GM19438 (cell line): ENCODE measurements at regions not wholly inside any gene's neighbourhood (a gene's known extent, or its start where the extent isn't known, plus 50 kb on each side); places are given as distances from the start of the nearest gene placed in this dataset.

Experiments
- ATAC-seq: cut with Tn5 transposase; IDR thresholded peaks from one replicate; pipeline ENCODE4 v1.9.1; 2021; ENCODE audit warnings: low read depth; ENCODE audit not compliant: unreplicated experiment

DNA sequence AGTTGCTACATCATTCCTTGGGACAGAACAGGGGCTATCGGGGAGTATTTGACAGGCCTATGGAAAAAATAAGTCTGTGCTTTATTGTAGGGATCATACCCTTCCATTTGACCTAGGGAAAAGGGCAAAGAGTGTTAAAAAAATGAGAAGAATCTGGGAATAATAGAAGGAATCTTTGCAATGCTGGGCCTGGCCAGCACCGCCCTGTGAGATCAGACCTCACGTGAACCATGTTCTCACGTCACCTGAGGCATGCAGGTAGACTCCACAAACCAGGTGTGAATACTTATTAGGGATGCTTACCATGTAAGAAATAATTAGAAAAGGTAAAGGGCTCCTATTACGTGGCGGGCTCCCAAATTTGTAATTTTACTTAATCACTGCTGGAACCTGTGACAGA, 177.5 kb upstream of the GATA6 start:
- no peak for ATAC-seq

DNA sequence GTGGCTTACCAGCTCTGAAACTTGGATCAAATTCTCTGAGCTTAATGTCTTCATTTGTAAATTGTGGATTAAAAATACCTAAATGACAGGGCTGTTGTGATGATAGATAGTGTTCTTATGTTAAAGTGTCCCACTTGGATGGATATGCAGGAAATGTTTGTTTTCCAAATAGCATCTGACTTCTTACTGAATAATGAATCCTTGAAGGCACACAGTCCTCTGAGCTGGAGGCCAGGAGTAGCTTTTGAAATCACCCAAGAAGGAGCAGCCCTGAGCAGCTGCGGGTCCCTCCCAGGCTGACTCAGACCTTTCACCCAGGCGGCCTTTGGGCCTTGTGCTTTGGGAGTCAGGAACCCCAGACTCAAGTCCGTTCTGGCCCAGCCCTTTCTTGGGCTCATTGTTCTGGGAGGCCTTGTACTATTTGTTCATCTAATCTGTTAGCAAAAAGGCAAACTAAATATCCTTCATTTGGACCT, 173.0 kb upstream of the GATA6 start:
- no peak for ATAC-seq

DNA sequence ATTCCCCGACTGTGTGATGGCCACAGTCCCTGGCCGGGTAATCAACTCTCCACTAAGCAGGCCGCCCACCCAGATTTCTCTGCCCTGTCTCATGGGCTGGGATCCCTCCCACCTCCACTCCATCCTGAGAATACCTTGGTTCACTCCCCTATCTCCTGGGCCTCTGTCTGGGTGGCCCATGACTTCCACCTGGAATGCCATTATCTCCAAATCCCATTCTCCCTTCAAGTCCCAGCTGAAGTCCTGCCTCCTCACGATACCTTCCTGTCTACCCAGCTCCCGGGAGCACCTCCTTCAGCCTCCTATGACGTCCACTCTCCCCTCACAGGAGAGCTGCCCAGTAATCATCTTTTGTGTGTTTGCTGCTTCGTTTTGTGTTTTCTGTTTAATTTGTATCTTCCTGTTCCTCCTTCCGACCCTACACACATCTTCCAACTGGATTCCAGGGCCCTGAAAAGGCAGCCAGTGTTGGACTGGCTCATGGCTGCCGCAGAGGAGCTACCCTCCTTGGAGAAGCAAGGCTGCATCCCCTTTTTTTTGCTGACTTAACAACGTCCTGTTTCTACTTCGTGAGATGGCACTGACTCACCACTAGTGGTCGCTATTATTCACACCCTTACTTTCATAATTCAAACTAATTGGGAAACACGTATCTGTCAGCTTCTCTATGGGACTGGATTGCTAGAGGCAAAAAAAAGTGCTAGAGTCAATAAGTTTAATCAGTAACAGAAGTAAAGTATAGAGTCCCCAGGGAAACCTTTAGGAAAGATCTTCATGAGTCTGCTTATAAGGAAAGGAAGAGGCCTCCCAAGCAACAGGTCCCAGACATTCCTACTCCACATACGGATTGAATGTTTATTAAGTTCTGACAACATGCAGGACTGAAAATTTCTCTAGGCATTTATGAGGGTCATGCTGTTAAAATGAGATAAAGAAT, 171.9 kb upstream of the GATA6 start:
- no peak for ATAC-seq

DNA sequence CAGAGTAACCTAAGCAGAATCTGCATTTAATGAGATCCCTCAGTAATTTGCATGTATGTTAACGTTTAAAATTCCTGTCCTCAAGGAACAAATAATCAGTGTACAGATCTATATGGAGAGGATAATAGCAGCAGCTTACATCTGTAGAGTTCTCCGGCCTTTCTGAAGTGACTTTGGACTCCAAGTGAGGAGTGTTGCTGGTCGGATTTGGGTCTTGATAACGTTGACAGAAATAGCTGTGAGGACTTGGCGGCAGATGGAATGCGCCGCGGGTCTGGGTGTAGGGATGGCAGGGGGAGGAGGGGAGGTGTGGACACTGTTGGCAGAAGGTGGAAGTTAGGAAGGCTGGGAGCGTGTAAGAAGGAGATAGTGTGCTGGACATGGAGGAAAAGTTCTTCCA, 170.9 kb upstream of the GATA6 start:
- ATAC-seq, result no peak

DNA sequence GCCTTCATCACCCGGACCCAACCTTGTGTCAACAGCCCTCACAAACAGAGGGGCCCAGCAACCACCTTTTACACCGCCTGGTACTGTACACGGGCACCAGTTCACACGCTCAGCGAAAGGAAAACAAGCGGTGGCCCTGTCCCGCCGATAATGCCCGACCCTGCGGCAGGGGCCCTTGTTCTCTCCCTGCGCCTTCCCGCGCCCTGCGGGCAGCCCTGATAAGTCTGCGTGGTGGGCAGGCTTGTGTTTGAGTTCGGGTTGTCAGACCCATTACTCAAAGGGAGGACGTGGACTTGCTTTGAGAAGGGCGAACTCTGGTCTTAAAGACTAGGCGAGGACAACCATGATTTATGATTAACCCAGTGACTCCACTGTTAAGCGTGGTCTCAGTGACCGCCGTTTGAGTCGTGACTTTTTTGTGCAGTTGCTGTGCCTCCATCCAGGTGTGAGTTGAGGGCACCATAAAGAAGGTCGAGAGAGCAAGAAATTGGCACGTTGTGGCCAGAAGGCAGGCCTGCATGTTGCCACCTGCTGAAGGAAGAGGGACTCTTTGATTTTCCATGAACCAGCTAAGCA, 167.4 kb upstream of the GATA6 start:
- ATAC-seq, result no peak

DNA sequence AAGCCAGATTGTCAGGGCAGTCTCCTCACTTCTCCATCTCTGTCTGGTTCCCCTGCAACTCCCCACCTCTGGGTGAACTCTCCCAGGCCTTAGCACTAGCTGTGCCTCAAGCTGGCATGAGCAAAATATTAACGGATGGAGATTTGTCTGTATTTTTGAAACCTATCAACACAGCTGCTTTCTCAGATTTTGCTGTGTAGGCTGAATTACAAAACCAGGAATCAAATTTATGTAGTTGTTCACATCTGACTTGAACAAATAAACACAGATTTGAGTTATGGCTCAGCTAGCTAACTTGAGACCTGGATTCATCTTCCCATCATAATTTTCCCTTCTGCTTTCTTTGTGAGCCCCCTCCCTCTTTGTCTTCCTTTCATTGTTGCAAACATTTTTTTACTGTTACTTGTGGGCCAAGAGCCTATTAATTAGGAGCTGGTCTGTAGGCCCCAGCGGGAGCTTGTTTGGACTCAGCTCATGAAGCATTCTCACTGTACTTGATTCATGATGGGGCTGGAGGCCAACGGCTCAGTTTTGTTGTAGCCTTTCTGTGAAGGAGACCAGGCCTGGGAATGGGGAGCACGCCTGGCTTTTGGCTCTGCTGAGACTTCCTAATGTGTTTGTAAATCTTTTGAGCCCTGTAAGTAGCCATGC, 164.1 kb upstream of the GATA6 start:
- ATAC-seq, result no peak

DNA sequence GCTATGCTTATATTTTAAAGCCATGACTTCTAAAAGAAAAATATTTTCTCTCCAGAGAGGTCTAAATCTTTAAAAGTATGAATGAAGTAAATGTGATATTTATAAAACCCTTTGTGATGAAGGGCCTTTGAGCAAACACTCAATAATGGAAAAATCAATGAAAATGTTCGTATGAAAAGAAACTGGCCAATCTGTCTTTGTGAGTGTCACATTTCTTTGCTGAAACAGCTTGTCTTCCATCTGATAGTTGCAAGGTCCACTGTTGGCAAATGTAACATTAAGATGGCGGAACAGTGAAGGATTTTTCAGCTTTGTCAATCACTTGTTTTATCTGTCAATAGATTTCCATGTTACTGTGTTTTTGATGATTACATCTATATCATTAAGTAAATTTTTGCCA, 162.9 kb upstream of the GATA6 start:
- no peak for ATAC-seq

DNA sequence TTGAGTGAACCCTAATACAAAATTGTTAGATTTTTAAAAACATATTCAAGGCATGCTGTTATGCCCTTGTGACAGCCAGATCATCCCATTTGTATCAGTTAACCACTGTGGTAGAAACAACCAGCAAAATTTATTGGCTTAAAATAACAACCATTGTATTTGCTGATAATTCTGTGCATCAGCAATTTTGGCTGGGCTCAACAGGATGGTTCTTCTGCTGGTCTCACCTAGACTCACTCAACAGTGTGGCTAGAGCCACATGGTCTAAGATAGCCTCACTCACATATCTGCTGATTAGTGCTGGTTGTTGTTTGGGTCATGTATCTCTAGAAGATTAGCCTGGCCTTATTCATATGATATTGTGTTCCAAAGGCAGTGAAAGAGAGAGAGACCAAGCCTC, 160.1 kb upstream of the GATA6 start:
- no peak for ATAC-seq

DNA sequence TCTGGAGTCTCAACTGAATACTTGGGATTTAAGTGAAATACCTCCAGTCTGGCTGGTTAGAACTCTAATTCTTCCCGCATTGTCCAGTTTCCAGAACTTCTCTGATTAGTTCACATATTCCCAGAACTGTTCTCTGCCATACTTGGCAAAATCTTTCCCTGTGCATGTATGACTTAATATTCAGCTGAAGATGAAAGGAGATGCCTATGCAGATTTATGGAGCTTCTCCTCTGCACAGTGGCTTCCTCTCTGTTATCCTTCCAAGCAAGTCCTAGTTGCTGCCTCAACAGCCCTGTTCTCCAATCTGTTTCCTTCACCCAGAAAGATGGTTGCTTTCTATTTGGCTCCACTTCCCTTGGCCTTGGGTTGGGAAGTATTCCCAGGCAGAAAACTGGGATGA, 155.4 kb upstream of the GATA6 start:
- ATAC-seq, result no peak

DNA sequence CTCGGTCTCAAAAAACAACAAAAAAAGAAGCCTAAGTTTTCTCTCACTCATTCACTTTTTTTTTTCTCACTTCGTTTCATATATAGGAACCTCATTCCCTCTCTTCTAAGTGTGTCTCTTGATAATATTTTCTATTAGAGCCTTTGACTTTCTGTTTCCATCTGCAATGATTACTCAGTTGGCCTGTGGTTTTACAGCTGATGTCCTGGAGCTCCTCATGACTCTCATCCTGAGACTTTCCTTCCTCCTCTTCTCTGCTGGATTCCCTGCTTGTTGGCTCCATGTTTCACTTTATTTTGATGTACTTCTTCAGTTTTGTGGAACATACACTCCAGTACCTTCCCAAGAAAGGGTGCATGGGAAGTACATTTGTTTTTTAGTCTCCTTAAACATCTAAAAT, 154.2 kb upstream of the GATA6 start:
- ATAC-seq, result no peak

DNA sequence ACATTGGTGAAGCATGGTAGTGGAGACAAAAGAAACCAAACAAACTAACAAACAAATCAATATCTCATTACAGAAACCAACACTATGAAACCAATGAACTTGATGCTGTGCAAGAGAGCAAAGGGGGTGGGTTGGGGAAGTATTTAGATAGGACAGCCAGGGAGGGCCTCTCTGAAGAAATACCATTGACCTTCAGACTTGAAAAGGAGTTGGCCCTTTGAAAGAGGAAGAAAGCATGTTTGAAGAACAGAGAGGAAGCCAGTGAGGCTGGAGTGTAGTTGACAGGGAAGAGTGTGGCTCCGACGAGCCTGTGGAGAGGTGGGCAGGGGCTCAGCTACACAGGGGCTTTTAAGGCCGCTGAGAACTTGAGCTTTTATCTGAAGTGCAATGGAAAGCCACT, 151.0 kb upstream of the GATA6 start:
- ATAC-seq, result no peak

DNA sequence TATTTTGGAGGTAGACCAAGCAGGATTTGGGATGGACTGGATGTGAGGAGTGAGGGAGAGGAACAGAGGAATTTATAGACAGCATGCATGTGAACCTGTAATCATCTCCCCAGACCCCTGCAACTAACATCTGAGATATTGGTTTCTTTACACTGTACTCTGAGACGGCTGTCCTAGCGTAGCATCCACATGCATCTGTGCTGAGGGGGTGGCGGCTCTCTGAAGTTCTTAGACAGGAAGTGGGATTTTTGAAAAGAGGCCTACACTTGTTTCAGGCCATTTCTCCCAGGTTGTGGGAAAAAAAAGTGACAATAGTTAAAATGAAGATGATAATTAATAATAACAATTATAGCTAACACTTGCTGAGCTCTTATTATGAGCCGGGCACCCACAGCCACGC, 150.2 kb upstream of the GATA6 start:
- ATAC-seq, result no peak

DNA sequence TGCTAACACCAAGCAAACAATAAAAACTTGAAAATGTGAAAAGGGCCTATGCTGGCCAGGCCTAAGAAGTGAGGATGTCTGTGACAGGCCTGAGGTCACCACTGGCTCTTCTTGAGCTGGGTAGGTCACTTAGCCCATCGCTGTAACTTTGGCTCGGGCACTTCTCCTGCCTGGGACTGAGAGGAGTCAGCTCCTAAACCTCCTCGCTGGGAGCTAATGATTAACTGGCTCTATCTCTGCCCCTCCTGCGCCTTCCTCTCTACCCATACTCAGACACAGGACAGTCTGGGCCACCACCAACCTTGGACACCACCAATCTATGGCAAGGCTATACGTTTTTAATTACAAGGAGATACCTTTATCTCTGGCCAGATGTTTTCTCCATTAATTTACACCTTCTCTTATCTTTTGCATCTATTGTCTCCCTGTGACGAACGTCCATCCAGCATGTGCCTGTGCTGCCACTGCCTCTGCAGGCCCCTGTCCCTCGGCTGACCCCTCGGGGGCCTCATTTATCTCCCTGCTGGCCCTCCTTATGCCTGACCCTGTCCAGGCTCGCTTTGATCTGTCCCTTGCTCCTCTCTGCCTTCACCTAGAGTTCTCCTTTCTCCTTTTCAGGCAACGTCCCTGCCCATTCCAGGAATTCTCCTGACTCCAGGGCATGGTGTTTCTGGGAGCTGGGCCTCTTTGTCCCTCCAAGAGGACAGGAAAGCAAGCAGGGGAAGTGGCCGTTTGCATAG, 149.1 kb upstream of the GATA6 start:
- no peak for ATAC-seq

DNA sequence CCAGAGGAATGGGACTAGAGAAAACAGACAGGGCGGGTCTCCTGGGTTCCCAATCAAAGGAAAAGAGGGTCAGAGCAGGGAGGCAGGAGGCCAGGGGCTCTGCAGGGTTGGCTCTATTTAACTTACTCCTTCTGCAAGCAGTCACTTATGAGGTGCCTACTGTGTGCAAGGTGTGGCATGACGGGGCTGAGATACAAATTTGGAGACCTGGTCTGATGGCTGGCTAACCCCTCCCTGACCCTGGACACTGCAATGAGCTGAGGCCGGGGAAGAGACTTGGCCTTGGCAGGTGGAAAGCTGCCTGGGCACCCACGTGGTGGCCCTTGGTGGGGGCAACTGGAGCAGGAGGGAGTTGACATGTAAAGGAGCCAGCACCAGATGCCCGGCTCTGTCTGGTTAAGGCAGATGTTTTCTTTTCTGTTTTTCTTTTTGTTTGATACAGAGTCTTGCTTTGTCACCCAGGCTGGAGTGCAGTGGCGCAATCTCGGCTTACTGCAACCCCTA, 148.5 kb upstream of the GATA6 start:
- no peak for ATAC-seq

DNA sequence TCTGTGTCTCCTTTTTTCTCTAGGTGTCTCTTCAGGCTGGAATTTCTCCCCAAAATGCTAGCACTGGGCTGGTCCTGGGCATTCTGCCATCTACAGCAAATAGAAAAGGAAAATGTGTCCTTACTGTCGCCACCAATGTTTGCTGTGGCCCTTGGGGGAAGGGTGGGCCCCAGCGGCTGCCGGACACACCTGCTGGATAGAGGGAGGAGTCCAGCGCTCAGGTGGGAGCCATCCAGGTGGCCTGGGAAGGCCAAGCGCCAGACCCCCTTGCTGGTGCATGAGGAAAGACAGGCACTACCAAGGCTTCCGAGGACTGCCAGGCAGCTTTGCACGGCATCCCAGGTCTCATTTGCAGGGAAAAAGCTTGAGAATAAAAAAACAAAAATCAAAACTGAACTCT, 147.7 kb upstream of the GATA6 start:
- ATAC-seq, result no peak

DNA sequence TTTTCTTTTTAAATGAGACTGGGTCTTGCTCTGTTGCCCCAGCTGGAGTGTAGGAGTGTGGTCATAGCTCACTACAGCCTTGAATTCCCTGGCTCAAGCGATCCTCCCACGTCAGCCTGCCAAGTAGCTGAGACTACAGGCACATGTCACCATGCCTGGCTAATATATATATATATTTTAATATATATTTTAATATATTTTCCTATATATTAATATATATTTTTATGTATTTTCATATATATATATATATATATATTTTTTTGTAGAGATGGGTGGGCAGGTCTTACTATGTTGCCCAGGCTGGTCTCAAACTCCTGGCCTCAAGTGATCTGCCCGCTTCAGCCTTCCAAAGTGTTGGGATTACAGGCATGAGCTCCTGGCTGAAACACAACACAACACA, 144.5 kb upstream of the GATA6 start:
- ATAC-seq, result no peak

DNA sequence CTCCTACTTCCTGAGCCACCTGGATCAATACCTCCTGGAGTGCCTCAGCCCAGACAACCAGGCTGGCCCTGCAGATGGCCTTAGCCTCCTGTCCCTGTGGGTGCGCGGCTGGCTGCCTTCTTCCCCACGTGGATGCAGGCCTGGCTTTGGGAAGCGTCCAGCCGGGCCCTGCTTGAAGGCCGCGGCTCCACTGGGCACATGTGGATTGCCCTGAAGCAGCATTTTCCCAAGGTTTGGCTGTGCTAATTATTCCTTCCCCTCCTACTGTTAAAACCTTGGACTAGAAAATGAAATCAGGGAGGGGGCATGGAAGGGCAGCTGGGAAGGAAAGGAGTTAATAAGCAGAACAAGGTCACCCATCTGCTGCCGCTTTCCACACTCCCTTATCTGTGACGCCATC, 143.0 kb upstream of the GATA6 start:
- ATAC-seq, result no peak

DNA sequence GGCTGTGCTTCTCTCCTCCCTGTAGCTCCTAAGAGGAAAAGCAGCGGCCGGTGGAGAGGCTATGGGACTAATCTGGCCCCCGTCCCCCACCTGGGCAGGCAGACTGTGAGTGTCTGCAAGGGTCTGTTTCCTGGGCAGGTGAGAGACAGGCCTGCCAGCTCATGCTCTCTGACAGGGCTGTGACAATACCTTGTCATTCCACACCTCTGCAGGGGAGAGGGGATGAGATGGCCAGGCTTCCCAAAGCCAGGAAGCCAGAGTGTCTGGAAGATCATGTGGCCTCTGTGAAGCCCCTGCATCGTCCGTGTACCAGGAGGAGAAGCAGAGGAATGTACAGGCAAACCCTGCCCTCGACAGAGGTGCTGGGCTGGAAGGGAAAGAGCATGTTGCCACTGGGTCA, 142.5 kb upstream of the GATA6 start:
- ATAC-seq, result no peak

DNA sequence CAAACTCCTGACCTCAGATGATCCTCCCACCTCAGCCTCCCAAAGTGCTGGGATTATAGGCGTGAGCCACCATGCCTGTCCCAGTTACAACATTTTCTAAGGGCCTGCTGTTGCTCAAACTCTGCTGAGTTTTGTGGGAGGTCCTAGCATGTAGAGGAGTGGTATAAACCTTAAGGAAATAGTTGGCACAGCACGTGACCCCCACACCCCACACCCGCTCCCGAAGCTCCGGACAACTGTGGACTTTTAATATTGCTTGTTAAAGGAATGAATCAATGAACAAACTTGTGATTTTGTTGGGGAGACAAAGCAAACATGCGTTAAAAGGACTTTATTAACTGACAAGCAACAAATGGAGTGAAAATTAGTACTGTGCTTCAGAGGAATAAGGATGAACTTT, 137.8 kb upstream of the GATA6 start:
- no peak for ATAC-seq

DNA sequence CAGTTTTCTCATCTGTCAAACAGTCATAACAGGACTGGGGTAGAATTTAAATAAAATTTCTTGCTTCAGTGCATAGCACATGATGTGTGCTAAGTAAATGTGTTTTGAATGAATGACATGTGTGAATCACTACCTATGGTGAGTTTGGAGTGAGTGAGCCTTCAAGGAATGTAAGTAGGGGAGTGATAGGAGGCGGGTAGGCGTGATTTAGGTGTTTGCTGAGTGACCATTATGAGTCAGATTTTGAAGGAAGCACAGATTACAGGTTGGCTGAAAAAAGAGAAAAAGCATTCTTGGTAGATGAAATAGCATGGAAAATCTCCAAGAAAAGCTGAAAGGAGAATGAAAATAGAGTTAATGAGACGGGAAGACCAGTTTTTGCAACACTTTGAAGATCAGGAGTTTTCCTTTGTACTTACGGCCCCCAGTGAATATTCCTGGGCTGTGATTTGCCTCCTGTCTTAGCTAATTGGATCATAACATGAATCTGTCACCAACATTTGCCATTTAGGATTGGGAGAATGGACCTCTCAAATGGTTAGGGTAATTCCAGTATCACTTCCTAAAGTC, 136.9 kb upstream of the GATA6 start:
- ATAC-seq, result no peak

DNA sequence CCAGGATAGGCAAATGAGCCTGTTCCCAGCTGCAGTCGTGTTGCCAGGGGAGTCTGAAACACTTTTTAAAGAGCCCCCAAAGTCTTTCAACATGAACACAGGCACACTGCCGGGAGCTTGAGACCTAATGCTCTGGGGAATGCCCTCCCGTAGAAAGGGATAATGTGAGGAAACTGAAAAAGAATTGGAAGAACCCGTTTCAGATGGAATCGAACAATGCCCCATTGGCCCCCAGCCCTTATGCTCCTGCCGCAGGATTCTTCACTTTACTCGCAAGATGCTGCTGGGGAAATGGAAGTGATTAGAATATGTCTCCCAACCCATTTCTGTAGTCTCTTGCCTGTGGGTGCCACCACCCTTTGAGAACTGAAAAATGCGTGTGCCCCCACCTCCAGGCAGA, 136.3 kb upstream of the GATA6 start:
- no peak for ATAC-seq
